HK-2 (cell line): ENCODE measurements at regions not wholly inside any gene's neighbourhood (a gene's known extent, or its start where the extent isn't known, plus 50 kb on each side); places are given as distances from the start of the nearest gene placed in this dataset.
A peak's percentile ranks its signal among the peaks of the same experiment; 100 is the strongest.
"Not testable (repeated sequence)": the region's sequence is repeated elsewhere in the genome, so short reads cannot be mapped to it uniquely, and the experiment has no call there.

Source experiments
- DNase-seq: peaks from one replicate; pipeline ENCODE4 v3.0.0-alpha.2; 2018; ENCODE audit not compliant: unreplicated experiment

DNA sequence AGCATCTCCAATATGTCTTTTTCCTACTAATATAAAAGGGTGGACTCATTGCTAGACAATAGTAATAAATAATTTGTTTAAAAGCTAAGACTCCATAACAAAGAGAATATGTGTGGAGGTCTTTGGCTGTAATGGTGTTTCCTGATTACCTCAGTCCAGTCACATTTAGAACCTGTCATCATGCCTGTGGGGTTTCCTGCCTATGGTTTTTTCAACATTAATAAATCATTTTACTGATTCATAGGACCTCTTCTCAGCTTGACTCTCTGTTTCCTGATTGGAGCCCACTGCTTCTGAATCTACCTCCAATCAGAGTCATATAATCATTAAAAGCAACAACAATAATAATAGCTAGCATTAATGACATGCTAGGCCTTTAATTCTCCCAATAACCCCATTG is 52.4 kb upstream of the GNAI1 start:
- DNase-seq = no peak

DNA sequence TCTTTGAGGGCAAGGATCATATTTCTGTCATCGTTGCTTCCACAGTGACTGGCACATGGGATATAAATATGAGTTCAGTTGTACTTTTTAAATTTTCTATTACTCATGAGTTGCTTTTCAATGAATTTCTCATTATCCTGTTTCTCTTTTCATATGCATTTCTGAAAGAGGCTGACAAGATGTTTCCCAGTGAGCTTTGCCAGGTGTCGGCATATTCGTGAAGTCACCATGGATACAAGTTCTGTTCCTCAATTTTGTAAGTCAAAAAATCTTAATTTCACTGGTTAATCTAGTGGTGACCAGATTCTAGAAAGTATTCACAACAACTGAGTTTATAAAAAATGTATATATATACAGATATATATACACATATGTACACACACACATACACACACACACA is 55.7 kb upstream of the GNAI1 start:
- DNase-seq = no peak

DNA sequence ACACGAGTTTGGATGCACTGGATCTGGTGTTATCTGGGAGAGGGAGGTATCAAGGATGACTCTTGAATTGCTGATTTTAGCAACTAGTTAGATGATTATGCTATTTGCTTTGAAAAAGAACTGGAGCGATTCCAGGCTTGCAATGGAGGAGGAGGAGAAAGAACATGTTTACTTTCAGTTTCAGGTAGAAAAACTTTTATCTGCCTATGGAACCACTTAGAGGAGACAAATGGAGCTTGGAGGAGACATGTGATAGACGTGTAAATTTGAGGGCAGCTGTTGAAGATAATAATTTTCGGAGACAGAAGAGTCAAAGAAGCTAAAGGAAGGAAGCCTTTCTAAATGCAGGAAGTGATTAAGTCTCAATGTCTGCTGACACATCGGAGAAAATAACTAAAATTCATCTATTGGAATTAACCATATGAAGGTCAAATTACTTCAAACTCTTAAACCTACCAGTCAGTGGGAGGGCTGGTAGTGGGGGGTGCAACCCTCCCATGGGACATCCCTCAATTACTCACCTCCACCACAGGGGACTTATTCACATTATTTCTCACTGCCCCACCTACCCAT is 56.4 kb upstream of the GNAI1 start:
- DNase-seq = no peak

DNA sequence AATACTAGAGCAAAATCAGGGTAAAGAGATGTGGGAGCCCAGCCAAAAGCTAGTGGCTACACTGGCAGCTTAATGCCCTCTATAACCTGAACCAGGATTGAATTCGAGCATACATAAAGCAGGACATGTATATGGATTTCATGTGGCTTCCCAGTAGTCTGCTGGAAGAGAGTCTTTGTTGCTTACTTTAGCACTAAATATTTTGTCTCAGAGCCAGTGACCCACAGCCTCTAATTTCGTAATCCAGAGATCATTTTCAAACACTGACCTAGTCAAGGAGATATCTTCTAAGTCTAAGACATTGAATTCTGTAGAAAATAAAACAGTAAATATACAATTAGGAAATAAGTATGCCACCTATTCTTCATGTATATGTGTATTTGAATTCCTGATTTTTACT is 64.2 kb upstream of the GNAI1 start:
- DNase-seq = no peak

DNA sequence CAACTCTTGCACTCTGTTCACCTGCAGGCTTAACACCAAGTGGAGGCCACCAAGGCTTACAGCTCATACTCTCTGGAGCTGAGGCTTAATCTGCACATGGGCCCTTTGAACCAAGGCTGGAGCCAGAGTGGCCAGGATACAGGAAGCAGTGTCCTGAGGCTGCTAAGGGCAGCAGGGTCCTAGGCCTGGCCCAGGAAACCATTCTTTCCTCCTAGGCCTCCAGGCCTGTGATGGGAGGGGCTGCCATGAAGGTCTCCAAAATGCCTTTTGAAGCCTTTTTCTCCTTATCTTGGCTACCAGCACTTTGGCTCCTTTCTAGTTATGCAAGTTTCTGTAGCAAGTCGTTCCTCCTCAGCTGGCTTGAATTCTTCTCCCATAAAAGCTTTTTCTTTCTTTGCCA is 68.0 kb upstream of the GNAI1 start:
- no peak for DNase-seq

DNA sequence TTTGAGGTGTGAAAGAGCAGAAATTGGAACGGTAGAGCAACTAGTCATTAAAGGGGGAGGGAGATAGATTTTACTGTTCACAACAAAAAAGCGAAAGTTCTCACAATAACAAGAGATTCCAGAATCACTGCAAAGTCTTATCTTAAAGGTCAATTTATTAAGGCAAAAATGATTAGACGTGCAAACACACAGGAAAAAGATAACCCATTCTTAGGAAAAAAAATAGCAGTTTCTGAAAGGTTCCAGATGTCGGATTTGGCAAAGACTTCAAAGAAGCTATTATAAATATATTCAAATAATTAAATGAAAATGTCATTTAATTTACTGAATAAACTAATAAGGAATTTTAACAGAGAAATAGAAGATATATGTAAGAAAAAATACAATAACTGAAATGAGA is 70.8 kb upstream of the GNAI1 start:
- DNase-seq = no peak

DNA sequence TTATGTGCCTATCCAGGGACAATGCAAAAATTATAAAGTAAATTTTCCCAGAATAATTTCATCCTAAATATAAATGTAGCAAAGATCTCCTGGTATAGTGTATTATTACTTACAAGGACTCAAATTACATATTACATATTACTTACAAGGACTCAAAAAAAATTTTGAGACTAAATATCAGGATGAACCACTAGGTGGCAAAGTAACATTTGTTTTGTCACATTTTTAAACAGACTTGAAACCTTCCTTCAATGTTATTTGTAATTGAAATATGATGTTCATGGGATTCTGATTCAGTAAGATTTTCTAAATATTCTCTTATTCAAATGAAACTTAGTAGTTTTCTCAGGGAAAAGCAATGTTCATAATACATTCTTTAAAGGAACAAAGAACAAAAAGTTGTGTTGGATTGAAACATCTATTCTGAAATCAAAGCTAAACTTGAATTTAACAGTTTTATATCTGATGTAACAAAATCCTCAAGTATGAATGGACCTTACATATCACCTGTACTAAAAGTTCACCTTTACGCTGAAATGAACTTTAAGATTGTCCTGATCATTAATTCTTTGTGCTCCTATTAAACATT is 74.3 kb upstream of the GNAI1 start:
- no peak for DNase-seq

DNA sequence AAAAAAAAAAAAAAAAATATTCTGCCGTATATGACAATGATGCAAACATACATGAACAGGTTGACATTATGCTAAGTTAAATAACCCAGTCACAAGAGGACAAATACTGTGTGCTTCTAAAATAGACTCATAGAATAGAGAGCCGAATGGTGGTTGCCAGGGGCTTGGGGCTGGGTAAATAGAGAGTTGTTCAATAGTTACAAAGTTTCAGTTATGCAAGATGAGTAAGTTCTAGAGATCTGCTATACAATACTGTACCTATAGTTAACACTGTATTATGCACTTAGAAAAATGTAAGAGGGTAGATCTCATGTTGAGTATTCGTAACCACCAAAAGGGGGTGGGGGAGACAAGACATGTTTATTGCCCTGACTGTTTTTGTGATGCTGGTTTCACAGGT is 77.1 kb upstream of the GNAI1 start:
- no peak for DNase-seq

DNA sequence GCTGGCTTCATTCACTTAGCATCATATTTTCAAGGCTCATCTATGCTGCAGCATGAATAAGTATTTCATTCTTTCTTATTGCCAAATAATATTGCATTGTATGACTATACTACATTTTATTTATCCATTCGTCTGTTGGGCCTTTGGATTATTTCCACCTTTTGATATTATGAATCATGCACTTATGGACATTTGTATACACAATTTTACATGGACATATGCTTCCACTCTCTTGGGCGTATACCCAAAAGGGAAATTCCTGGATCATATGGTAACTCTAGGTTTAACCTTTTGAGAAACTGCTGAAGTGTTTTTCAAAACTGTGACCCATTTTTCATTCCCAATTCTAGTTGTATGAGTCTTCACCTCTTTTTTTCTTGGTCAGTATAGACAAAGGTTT is 80.3 kb upstream of the GNAI1 start:
- no peak for DNase-seq

DNA sequence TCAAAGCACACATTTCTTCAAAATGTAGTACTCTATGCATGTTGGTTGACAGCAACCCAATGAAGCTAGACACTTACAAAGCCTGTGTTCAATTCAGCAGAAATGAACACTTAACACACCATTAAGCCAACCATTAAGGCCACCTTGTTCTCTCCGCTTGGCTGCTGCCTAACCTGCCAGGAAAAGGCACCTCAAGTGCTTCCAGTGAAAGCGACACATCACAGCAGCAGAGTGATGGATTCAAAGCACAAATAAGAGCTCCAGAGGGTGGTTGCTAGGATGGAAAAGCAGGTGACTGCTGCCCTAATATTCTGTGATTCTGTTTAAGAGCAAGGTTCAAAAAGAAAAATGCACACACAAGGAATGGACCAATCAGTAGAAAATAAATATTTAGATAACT is 81.5 kb upstream of the GNAI1 start:
- DNase-seq = peak; percentile 2

DNA sequence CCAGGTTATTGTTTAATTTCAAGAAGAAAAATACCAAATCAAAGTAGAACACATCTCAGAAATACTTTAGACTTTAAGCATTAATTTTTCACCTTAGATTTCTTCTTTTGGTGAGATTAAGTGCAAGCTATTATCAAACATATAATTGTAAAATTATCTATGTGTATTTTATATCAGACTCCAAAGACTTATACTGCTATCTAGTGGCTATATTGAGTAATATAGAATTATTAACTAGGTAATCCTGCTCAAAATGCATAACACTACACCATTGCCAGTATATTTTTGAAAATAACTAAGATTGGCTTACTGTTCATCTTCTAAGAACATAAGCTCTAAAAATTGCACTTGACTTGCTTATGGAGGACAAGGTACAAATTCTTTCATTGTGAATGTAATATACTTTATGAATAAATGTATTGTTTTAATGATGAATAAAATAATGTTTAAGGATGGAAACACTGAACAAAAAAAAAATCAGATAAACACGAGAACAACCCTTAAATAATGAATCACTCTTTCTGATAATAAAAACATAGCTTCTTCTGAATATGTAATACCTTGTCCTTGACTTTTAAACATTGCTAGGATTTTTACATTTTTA is 86.7 kb upstream of the GNAI1 start:
- DNase-seq = no peak

DNA sequence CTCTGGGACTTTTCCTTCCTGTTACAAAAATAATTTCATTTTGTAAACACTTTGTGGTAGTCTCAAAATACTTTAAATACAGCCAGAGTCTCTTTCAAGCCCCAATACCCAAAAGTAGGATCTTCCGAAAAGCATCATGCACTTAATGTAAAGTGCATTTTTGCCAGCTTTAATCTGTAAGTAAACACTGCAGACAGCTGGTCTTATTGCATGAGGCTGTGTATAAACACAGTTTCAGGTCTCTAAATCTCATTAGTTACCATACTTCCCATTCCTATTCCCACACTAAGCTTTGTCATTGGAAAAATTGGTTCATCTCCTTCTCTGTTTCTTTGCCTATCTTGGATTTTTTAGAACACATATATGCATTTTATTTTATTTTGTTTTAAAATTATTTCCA is 87.6 kb upstream of the GNAI1 start:
- DNase-seq = no peak

DNA sequence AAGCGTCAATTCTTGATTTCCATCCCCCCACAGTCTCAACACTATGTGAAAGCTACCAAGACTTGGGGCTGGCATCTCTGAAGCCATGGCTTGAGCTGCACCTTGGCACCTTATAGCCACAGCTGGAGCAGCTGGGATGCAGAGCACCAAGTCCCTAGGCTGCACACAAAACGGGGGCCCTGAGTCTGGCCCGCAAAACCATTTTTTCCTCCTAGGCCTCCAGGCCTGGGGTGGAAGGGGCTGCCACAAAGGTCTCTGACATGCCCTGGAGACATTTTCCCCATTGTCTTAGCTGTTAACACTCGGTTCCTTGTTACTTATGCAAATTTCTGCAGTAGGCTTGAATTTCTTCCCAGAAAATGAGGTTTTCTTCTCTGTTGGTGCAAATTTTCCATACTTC is 89.8 kb upstream of the GNAI1 start:
- DNase-seq = no peak

DNA sequence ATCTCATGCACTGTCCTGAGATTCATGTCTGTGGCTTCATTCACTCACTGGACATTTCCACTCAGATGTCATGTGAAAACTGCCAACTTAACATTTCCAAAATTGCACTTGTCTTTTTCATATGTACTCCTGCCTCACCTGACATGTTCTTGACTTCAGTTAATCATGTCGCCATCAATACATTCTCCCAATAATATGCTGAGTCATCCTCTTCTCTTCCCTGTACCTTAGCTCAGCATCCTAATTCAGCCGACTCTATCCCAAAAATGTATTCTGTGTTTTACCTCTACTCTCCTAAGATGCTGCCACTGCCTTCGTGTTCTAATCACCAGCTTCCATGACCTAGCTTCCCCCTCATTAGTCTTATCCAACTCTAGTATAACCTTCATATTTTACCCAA is 93.9 kb upstream of the GNAI1 start:
- DNase-seq = no peak

DNA sequence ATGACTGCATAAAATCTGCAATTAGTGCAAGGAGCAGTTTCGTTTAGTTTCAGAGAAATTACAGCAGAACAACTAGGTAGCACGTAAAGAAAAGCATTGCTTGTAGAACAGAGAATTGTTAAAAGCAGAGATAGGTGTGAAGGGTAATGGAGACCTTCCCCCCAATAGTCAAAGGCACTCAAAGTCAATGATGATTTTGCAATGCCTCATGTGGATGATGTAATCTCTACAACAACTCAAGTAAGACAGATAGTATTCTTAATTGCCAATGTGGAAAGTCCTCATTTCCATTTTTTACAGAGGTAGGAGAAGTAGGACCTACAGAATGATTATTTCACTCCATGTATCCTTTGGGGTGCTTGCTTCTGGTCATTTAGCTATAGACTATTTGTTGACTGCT is 94.3 kb upstream of the GNAI1 start:
- no peak for DNase-seq

DNA sequence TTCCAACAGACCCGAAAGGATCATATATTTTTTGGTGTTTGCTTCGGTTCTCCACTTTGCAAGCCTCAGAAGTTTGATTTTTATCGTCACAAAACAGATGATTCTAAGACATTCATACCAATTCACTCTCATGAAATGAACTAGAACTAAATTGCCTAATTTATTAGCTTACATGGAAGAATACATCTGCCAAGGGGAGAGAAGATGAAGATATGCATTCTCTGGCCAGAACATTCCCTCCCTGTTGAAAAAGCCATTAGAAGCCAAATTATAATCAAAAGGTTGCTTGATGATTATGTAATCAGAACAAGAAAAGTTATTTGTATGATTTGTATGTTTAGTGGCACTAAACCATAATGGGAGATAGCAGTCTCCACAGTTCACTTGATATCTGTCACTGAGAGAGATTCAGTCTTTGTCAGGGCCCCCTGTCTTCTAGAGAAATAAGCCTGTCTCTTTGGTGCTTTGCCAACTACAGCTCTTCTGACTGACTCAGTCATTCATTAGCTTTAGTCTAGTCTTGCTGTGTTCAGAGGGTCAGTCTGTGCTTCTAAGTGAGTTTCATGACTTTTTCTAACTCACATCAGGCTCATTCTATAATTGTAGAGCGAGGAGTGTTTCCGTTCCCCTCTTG is 95.3 kb upstream of the GNAI1 start:
- DNase-seq = no peak

DNA sequence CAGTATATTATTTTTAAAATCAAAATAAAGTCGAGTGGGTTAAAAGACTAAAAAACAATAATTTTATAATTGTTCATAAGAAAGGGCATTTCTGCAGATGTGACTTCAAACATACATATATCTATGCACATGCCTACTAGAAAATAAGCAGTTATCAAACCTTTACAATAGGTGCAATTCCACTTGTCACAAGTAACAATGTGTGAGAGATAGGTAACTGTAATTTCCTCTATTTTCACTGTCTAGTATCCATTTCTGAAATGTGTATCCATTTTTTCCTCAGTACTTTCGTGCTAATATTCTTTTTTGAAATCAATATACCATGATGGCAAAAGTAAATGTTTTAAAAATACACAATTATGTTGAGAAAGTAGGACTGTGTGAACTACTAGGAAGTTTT is 96.9 kb upstream of the GNAI1 start:
- DNase-seq = no peak

DNA sequence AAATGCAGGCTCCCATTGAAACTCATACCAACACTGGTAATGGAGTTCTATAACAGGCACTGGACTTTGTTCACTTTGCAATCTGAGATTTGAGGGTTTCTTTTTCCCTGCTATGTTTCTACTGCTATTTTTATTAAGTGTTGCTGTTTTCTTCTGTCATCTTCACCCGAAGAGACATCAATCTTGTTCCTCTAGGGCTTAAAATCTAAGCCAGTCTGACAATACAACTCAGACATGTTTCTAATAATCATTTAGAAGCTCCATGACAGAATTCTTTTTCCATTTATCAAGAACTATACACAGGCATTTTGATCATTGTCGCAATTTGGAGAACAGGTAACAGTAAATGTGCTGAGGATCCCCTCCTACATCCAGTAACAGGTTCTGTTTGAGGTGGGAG is 98.5 kb upstream of the GNAI1 start:
- no peak for DNase-seq

DNA sequence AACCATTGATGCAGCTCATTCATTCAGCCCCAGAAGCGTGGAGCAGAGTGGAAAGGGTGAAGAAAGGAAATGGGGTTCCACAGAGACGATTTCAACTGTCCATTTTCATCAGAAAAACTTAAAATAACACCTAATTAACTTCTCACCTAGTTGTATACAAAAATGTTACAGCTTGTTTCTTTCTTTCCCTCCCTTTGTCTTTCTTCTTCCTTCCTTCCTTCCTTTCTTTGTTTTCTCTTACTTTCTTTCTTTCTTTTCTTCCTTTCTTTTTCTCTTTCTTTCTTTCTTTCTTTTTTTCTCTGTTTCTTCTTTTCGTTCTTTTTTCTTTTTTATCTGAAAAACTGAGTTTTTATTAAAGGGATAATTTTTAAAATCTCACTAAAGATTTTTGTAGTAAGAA is 105.9 kb upstream of the GNAI1 start:
- no peak for DNase-seq

DNA sequence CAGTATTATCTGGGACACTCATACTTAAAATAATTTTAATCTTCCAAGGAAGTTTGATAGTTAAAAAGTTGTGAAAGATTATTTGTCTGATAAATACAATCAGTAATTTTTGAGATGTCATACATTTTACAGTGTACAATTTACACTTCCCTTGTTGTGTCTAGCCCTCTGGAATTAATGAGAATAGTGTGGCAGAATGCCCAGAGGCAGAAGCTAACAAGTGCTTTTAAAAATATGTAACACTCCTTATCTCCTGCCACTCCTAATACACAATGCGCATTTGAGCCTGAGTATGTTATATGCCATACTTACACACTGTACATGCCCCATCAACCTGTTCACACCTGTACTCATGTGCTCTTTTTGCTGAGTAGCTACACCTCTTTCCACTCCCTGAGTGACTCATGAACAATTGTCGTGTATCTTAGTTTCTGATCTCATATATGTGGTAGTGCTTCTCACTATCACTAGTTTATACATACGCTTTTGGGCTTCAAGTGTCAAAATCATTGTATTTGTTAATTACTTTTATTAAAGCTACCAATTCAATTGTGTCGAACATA is 106.9 kb upstream of the GNAI1 start:
- DNase-seq = no peak

DNA sequence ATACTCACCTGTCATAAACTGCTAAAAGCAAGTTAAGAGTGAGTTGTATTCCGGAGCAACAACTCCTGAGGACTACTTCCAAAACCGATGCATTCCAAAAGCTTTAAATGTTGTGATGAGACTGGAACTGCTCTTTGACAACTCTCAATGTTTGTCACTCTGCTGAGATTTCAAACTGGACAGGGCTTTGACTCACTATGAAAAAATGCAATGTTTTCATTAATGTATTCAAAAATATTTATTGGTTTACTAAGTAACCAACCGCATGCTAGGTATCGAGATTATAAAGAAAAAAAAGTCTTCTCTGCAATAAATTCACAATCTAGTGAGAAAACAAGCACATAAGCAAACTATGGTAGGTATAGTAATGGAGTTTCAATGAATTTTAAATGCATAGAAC is 107.9 kb upstream of the GNAI1 start:
- DNase-seq = no peak

DNA sequence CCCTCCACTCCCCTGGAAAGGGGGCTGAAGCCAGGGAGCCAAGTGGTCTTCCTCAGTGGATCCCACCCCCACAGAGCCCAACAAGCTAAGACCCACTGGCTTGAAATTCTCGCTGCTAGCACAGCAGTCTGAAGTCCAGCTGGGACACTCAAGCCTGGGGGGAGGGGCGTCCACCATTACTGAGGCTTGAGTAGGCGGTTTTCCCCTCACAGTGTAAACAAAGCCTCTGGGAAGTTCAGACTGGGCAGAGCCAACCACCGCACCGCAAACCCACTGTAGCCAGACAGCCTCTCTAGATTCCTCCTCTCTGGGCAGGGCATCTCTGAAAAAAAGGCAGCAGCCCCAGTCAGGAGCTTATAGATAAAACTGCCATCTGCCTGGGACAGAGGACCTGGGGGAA is 114.4 kb upstream of the GNAI1 start:
- DNase-seq = not testable (repeated sequence)

DNA sequence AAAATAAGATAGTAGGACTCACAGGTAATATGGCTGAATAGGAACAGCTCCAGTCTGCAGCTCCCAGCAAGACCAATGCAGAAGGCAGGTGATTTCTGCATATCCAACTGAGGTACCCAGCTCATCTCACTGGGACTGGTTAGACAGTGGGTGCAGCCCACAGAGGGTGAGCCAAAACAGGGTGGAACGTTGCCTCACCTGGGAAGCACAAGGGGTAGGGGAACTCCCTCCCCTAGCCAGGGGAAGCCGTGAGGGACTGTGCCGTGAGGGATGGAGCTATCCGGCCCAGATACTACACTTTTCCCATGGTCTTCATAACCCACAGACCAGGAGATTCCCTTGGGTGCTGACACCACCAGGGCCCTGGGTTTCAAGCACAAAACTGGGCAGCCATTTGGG is 114.8 kb upstream of the GNAI1 start:
- DNase-seq = not testable (repeated sequence)
